NCI-H524 treated with DMSO at 0.1 percent for 48 hours (cell line): ENCODE measurements at regions not wholly inside any gene's neighbourhood (a gene's known extent, or its start where the extent isn't known, plus 50 kb on each side); places are given as distances from the start of the nearest gene placed in this dataset.

ENCODE experiments used
- DNase-seq: peaks from one replicate; lab custom pipeline; 2025; lab: John Stamatoyannopoulos, UW

GRCh38 chr3:147015334-147015733 lies 391.0 kb downstream of the ZIC4 start:
- DNase-seq: no peak

GRCh38 chr3:147008886-147009285 lies 397.5 kb downstream of the ZIC4 start:
- no peak for DNase-seq

DNA sequence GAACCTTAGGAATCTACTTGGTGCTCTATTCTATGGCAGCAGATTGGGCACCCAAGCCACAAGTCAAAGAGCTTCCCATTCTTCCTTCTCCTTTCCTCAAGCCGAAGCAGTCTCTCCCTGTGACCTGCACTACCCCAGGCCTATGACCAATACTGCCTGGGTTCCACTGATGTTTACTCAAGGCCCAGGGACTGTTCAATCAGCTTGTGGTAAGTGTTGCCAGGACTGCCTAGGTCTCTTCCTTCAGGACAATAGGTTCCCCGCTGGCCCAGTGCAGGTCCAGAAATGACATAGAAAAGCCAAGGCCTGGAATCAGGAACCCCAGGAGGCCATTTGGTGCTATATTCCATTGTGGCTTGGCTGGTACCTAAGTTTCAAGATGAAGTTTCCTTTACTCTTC lies 397.9 kb downstream of the ZIC4 start:
- DNase-seq: no peak

DNA sequence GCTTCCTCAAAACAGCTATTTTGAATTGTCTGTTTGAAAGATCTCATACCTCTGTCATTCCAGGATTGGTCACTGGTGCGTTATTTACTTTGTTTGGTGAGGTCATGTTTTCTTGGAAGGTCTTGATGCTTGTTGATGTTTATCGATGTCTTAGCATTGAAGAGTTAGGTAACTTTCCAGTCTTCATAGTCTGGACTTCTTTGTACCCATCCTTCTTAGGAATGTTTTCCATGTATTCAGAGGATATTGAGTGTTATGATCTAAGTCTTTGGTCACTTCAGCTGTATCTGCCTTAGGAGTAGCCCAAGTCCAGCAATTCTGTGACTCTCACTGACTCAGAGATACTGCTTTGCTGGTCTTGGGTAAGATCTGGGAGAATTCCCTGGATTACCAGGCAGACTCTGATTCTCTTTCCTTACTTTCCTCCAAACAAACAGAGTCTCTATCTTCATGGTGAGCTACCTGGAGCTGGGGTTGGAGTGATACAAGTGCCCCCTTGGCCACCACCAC lies 398.6 kb downstream of the ZIC4 start:
- DNase-seq: no peak

DNA sequence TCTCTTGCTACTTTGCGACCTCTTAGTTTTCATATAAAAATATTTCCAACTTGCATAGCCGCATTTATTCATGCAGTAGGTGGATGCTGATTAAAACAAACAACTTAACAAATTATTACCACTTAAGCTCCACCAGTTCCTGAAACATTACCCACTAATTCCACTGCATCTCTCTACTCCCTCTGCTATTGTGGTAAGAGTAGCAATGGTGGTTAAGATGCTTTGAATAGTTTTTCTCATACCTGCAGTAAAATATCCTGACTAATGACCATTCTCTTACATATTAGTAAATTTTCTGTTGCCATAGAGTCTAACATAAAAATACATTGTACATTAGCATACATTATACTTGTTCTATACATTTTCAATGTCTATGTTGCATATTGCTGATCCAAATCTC lies 397.6 kb upstream of the PLSCR5 start:
- DNase-seq: no peak

DNA sequence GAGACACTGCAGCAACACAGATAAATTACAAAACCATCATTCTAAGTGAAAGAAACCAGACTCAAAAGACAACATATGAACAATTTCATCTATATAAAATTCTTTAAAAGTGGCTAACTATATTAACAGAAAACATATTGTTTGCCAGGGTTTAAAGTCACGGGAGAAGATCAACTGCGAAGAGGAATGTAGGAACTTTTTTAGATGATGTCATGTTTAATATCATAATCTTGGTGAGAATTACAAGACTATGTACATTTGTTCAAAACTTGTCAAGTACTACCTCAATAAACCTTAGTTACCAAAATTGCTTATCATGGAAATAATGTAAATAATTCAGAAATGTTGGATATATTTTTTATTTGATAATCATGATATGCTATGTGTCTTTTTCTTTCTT lies 395.1 kb upstream of the PLSCR5 start:
- no peak for DNase-seq

DNA sequence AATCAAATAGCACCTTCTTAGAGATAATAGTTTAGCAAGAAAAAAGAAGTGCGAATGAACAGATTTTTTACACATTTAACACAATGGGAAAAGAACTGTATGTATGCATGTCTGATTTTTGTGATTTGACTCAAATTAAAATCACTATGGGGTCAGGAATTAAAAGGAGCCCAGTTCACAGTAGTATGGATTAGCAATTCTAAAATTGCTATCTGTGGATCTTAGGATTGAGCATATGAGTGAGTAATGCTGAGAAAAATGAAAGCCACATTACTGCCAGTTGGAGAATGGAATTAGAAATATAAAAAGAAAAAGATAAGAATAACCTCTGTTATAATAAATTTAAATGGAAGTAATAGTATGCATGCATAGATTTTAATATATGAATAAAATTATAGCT lies 386.8 kb upstream of the PLSCR5 start:
- no peak for DNase-seq

- peak; percentile 67 for DNase-seq
These were observed 370.3 kb upstream of the PLSCR5 start for GRCh38 chr3:146975476-146975875.

DNA sequence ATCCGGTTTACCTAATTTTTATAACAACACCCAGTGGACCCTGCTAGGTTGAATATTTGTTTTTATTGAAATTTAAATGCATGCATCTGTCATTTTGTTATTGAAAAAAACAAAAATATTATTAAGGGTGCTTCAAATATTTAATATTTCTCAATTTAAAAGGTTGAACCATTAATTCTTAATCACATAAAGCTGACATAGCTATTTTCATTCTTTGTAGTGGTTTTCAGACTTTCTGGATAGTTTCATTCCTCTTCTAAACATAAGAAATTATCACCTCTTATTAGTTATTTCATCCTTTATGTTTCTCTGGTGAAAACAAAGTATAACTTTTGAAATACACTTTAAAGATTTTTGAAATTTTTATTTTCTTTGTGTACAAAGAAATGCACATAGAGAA lies 369.9 kb upstream of the PLSCR5 start:
- DNase-seq: no peak

- peak; percentile 89 for DNase-seq
These were observed 368.9 kb upstream of the PLSCR5 start for GRCh38 chr3:146974001-146974400.

GRCh38 chr3:146972726-146973125 lies 367.6 kb upstream of the PLSCR5 start:
- DNase-seq: no peak

DNA sequence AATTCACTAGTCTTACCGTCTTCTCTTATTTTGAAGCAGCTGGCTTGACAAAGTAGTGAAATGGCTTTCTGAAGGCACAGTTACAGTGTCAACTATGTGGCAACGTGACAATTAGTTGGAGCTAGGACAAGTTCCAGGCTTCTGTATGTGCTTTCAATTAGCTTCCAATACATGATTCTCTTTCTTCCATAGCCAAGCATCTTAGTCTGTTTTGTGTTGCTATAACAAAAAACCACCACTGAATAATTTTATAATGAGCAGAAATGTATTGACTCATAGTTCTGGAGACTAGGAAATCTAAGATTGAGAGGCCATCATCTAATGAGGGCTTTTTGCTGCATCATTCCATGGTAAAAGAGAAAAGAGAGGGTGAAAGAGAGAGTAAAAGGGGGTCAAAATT lies 365.1 kb upstream of the PLSCR5 start:
- no peak for DNase-seq

DNA sequence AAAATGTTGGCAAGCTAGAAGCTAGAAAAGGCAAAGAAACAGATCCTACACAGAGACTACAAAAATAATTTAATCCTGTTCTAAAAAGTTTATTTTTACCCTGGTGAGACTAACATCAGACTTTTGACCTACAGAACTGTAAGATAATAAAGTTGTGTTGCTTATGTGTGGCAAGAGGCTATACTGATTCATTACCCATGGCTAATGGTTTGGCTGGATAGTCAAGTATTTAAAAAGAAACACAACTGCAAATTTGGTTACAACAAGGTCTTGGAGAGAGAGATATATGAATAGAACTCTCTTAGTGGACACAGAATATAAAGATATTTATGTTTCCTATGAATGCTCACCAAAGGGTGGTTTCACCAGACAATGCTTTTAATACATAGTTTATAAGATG lies 364.2 kb upstream of the PLSCR5 start:
- no peak for DNase-seq

- DNase-seq: no peak
These were observed 363.1 kb upstream of the PLSCR5 start for GRCh38 chr3:146968204-146968651.

- DNase-seq: no peak
These were observed 362.6 kb upstream of the PLSCR5 start for GRCh38 chr3:146967783-146968182.

DNA sequence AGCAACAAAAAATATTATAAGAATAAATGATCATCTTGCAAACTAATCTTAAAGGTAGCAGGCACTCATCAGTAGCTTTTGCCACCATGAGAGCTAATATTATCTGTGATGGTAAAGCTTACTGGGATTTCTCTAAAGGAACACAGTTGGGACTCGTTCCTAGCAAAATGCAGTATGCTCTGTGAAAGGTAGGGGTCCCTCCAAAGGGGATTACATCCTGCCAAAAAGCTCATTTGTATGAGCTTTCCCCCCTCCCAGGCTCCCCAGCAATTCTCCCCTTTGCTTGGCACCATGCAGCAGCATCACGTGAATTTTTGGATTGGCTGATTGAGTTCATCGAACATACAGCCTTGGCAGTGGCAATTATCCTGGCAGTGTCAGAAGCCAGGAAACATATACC lies 361.0 kb upstream of the PLSCR5 start:
- DNase-seq: no peak

- no peak for DNase-seq
These were observed 348.4 kb upstream of the PLSCR5 start for GRCh38 chr3:146953511-146953981.

GRCh38 chr3:146948985-146949384 lies 343.8 kb upstream of the PLSCR5 start:
- DNase-seq: no peak

- DNase-seq: no peak
These were observed 343.0 kb upstream of the PLSCR5 start for GRCh38 chr3:146948186-146948585.

DNA sequence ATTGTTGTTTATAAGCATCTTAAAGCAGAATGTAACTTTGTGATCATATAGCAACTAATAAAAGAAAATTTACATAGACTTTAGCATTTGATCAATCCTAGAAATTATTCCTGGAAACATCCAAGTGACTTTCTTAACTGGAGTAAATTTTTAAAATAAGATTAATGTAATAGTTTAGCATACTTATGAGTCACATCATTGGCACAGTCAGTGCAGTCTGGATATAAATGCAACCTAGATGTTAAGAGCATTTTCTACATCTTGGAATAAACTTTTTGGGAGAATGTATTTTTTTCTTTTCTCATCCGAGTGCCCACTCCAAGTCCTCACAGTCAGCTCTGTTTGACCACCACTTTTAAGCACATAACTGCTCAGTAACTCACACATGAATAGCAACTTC lies 324.6 kb upstream of the PLSCR5 start:
- DNase-seq: no peak

GRCh38 chr3:146928421-146929059 lies 323.4 kb upstream of the PLSCR5 start:
- no peak for DNase-seq

DNA sequence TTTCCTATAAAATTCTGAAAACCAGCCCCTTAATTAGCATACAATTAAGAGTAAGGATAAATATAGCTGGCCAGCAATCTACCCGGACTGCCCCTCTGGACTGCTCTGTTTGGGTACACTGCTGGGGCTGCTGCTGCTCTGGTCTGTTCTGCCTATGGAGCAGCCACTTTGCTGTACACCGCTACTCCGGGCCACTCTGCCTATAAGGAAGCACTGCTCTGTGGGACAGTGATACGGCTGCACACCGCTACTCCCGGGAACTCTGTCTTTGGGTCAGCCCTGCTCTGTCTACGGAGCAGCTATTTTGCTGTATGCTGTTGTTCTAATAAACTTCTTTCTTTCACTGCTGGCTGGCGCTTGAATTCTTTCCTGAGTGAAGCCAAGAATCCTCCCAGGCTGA lies 316.5 kb upstream of the PLSCR5 start:
- DNase-seq: no peak

- DNase-seq: no peak
These were observed 309.3 kb upstream of the PLSCR5 start for GRCh38 chr3:146914409-146914808.
